Loucy (cell line): ENCODE measurements at regions not wholly inside any gene's neighbourhood (a gene's known extent, or its start where the extent isn't known, plus 50 kb on each side); places are given as distances from the start of the nearest gene placed in this dataset.

Experiments
- EZH2phosphoT487 ChIP-seq: fragments of 200-600 bp; IDR thresholded peaks from 2 replicates; pipeline ENCODE4 v1.6.1; 2018; ENCODE audit warnings: antibody characterized with exemption, mild to moderate bottlenecking, moderate library complexity, borderline replicate concordance
- TF ChIP-seq, protein P1 (sequence below): fragments of 200-600 bp; sonication (generic); conservative IDR thresholded peaks from 2 replicates; pipeline ENCODE4 v1.5.1; 2014; ENCODE audit warnings: mild to moderate bottlenecking, antibody characterized with exemption, low read length

DNA sequence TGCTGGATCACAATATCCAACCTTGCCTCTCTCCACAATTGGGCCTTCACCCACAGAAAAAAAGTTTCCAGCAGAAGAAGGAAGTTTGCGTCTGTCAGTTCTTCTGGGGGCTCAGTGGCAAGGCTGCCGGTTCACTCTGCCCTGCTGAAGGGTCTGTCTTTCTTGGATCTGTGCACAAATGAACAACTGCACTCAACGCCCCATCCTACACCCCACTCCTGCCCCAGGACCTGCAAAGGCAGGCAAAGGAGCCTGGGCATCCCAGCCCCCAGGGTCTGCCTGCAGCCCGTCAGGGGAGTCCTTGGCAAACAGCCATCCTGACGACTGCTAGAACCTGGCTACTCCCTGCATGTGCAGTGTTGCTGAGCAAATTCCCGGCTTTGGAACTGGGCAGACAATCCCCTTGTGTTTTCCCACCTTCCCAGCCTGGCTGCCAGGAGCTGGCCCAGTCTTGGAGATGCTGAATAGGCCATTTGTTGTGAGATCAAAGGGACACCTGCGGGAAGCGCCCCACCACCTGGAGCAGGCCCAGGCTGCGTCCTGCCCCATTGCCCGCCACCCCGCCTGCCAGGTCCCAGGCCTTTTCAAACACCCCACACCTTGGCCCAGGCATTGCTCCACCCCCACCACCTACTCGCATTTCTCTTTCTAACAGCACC lies 311.9 kb downstream of the BCL11B start:
- TF ChIP-seq, protein P1, sequence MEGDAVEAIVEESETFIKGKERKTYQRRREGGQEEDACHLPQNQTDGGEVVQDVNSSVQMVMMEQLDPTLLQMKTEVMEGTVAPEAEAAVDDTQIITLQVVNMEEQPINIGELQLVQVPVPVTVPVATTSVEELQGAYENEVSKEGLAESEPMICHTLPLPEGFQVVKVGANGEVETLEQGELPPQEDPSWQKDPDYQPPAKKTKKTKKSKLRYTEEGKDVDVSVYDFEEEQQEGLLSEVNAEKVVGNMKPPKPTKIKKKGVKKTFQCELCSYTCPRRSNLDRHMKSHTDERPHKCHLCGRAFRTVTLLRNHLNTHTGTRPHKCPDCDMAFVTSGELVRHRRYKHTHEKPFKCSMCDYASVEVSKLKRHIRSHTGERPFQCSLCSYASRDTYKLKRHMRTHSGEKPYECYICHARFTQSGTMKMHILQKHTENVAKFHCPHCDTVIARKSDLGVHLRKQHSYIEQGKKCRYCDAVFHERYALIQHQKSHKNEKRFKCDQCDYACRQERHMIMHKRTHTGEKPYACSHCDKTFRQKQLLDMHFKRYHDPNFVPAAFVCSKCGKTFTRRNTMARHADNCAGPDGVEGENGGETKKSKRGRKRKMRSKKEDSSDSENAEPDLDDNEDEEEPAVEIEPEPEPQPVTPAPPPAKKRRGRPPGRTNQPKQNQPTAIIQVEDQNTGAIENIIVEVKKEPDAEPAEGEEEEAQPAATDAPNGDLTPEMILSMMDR, result no peak
- no peak for TF ChIP-seq EZH2phosphoT487
